Activated CD8-positive, alpha-beta memory T cell treated with anti-CD3 and anti-CD28 coated beads for 36 hours (primary cell): ENCODE measurements at regions not wholly inside any gene's neighbourhood (a gene's known extent, or its start where the extent isn't known, plus 50 kb on each side); places are given as distances from the start of the nearest gene placed in this dataset.
"Not testable (repeated sequence)": the region's sequence is repeated elsewhere in the genome, so short reads cannot be mapped to it uniquely, and the experiment has no call there.

ENCODE experiments used
- CTCF ChIA-PET: fragments of 350-600 bp; sonication (Branson Sonifier 250); formaldehyde crosslinking; loops from one replicate; lab custom pipeline; 2021; ENCODE audit warnings: antibody characterized with exemption; lab: Charles Lee
- POLR2A ChIA-PET: fragments of 350-600 bp; sonication (Branson Sonifier 250); formaldehyde crosslinking; loops from one replicate; lab custom pipeline; 2021; ENCODE audit warnings: antibody characterized with exemption; lab: Charles Lee

- ChIA-PET POLR2A (no interaction called here), CTCF (no interaction called here)
These were observed 362.7 kb downstream of the OSTF1 start for GRCh38 chr9:75451045-75451444.

GRCh38 chr9:75451505-75451904 is 363.2 kb downstream of the OSTF1 start:
- POLR2A ChIA-PET = no interaction called here

DNA sequence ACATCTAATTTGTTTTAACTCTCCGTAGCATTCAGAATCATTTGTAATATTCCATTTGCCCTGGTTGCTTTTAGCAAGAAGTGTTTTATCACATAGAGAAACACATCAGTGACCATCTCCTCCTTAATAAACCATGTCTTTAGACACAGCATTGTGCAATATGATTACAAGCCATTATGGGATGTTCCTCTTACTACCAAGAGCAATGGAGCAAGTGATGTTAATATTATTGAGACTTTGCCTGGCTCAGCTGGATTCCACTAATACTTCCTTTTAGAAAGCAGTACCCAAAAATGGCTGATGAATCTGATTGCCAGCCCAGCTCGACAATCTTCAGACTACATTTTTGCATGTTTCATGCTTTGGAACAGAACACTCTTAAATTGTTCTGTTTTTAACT is 364.2 kb downstream of the OSTF1 start:
- ChIA-PET CTCF (no interaction called here), POLR2A (no interaction called here)

More at GRCh38 chr9:75451505-75451904, 363.2 kb downstream of the OSTF1 start:
- CTCF ChIA-PET = no interaction called here

DNA sequence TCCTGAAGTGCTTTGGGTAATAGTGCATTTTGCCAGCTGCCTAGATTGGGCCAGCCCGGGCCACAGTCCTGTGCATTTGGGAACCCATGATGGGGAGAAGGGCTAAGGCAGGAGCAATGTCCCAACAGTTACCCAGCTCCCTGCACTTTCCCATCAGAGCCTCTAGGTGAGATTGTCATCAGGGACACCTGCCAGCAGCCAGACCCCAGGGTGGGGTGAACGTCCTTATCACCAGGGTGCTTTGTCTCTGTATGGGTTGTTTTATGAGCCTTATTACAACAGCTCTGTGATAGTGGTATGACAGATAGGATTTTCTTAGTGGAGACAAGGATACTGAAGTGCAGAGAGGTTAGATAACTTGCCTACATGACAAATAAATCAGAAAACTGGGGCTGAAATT is 365.7 kb downstream of the OSTF1 start:
- CTCF ChIA-PET = no interaction called here
- POLR2A ChIA-PET = no interaction called here

GRCh38 chr9:75454891-75455290 is 366.6 kb downstream of the OSTF1 start:
- ChIA-PET POLR2A (no interaction called here), CTCF (no interaction called here)

DNA sequence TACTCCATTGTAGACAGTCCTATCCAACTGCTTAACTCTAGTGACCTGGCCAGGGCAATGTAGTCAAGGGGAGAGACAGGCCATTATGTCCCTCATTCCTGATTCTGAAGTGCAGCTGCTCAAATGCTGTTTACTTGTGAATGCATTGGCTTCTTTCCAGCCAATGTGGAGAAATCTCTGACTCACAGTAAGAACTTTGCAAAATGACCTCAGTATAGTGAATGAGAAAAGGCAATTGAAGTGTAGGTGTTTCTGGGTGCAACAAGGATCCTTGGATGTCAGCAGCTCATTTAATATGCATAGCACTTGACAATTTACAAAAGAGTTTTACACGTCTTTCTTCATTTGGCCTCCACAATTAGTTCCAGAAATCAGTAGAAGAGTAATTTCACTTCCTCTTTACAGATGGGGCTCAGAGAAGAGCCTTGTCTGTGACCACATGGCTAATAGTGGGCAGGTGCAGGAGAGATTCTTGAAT is 367.2 kb downstream of the OSTF1 start:
- POLR2A ChIA-PET = no interaction called here
- CTCF ChIA-PET = no interaction called here

DNA sequence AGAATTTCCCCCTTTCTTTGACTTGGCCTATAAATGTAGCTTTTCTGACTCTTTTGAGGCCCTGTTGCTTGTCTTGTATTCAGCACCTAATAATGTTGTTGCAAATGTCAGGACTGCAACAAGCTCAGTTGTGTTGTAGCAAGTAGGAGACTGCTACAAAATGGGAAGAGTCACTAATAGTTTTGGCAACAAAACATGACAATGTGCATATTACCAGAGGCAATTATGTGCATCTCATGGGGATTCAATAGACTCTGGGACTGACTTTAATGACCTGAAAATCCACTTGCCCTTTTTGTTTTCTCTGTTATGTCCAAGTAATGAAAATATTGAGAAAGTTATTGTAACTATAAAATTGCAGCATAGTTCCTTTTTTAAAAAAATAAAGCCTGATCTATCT is 368.4 kb downstream of the OSTF1 start:
- POLR2A ChIA-PET = no interaction called here
- CTCF ChIA-PET = no interaction called here

- POLR2A ChIA-PET = no interaction called here
- CTCF ChIA-PET = no interaction called here
These were observed 369.2 kb downstream of the OSTF1 start for GRCh38 chr9:75457474-75458011.

GRCh38 chr9:75459311-75459710 is 371.0 kb downstream of the OSTF1 start:
- CTCF ChIA-PET = not testable (repeated sequence)
- POLR2A ChIA-PET = interaction anchor here (0.7 kb wide), 1 partner anchor 119 kb away, joined by 4 read pairs; no protein-coding TSS in a partner anchor

DNA sequence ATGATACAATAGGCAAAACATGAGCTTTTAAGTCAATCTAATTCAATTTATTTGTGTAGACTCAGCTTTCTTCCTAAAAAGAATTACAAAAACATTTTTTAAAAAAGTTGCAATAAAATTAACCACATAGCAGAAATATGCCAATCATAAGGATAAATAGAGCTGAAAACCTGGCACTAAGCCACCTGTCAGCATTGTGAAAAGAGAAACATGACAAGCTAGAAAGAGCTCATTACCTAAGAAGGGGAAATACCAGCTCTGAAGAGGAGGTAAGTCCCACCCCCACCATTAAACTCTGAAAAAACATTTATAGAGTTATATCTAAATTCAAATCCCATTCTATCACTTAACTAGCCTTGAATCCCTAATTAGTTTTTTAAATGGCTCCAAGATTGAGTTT is 372.9 kb downstream of the OSTF1 start:
- ChIA-PET CTCF (no interaction called here), POLR2A (no interaction called here)

DNA sequence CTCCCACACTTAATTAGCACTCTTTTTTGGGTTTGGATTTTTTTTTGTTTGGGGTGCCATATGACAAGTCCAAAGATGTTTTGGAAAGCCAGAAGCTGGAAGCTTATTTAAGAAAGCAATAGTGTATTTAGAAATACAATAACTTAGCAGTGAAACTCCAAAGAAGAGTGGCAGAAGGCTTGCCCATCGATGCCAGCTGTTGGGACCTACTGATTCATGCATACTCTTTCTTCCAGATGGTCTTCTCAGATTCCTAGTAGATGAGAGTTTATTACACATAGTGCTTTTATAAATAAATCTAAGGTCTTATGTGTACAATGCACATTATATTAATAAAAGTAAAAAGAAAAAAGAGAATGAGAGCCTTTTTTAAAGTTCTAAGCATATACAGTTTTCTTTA is 374.6 kb downstream of the OSTF1 start:
- POLR2A ChIA-PET = no interaction called here
- CTCF ChIA-PET = no interaction called here

DNA sequence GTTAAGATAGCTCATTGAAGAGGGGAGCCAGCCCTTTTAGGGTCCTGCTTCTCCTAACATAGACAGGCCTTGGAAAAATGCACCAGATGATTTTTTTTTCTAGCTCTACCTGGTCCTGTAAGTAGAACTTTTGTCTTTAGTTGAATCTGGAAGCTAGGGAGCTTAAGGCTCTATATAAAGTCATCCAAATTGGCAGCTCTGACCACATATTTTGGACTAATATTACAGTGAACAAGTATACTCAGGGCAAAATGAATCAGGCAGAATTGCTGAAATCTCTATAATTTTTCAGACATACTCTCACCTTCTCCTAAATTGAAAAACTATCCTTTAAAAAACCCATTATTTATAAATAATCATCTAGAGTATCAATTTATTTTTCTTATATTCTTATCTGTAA is 375.6 kb downstream of the OSTF1 start:
- ChIA-PET CTCF (no interaction called here), POLR2A (no interaction called here)

DNA sequence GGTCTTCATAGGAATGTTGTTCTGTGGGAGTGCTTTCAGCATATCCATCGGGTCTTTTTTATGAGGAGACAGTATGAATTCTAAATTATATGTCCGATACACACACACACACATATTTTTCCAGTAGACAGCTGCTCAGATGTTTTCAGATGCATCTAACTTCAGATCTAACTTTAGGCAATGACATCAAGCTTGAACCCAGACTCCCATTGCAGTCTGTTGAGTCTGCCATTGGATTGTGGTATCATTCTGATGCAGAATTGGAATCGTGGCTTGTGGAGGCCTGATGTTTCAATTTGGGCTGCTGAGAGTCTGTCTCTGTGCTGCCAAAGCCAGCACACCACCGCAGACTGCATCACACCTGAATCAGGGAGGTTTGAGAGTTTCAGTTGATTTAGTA is 376.4 kb downstream of the OSTF1 start:
- ChIA-PET POLR2A (no interaction called here), CTCF (no interaction called here)

GRCh38 chr9:75467142-75467541 is 378.8 kb downstream of the OSTF1 start:
- POLR2A ChIA-PET = no interaction called here
- CTCF ChIA-PET = no interaction called here

DNA sequence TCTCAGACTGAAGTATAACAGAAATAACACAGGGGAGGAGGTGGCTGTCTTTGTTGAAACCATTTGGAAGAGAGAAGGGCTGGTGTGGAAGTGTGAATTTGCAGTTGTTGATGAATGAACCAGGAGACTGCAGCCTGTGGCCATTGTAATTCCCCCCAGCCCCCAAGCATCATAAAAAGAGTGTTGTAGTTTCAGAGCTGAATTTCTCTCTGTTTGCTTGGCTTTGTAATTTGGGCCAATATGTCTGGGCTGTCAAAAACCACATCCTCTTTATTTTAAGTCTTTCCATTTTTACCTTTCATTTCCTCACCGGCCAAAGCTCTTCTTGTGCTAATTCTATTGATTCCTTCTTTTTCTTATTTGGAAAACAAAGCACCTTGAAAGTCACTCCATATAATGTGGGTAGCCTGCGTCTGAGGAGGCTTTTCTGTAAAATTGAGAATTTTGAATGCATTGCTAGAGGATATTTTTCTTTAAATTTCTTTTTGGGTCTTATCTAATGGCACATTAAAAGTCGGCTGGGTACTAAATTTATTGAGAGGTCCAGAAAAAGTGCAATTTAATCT is 383.3 kb downstream of the OSTF1 start:
- POLR2A ChIA-PET = no interaction called here
- CTCF ChIA-PET = no interaction called here

- CTCF ChIA-PET = no interaction called here
- POLR2A ChIA-PET = no interaction called here
These were observed 394.3 kb downstream of the OSTF1 start for GRCh38 chr9:75482566-75482965.

GRCh38 chr9:75483636-75484035 is 395.3 kb downstream of the OSTF1 start:
- POLR2A ChIA-PET = no interaction called here
- CTCF ChIA-PET = no interaction called here

- ChIA-PET POLR2A (no interaction called here), CTCF (no interaction called here)
These were observed 399.8 kb downstream of the OSTF1 start for GRCh38 chr9:75487856-75488718.

DNA sequence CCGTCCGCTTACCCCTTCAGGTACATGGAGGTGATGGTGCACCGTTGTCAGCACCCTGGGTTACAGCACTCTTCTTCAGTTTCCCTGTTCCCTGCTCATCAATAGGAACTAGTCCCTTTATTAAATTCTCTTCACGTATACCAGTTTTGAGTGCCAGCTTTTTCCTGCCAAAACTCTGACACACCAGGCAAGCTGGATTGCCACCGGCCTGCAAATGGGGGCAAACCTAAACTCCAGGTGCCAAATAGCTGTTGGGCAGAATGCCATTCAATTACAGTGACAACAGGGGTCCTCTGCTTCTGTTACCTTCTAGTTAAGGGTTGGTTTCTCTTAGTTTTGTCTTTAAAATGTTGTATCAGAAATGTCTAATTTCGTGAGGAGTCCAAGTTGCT is 400.4 kb downstream of the OSTF1 start:
- CTCF ChIA-PET = no interaction called here

DNA sequence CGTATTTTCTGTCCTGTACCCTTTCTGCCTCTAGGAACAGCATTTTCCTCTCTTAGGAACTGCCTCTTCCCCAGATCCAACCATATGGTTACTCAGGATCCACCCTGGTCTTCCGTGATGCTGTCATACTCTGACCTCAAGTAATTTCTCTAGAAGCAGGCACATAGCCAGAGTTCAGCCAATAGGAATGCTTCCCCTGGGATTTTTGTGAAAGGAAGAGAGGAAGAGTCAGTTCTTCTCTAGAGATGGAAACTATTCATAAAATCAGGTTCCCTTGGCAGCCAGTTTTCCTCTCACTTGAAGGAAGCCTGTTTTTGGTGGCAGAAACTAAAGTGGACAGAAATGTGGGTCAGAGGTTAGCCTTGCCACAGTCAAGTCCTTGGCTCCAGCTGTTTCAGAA is 400.1 kb upstream of the PCSK5 start:
- ChIA-PET POLR2A (no interaction called here), CTCF (no interaction called here)

More for the DNA sequence above, 400.4 kb downstream of the OSTF1 start:
- POLR2A ChIA-PET = no interaction called here

DNA sequence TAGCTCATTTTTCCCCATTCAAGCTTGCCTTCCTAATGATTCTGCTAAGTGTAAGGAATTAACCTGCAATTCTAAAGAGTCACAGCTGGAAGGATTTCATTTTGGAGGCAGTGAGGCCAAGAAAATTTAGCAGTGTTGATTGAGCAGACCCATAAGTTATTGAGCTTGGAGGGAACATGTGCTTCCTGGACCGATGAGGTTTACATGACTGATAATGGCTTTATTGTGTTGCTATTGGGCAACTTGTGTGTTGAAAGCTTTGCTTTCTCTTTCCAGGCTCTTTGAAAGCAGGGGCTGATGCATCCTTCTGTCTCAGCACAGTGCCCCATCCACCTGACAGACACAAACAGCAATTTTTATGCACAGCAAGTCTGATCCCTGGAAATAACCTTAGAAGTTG is 398.9 kb upstream of the PCSK5 start:
- POLR2A ChIA-PET = no interaction called here
- CTCF ChIA-PET = no interaction called here
